T-helper 2 cell (primary cell): ENCODE measurements at regions not wholly inside any gene's neighbourhood (a gene's known extent, or its start where the extent isn't known, plus 50 kb on each side); places are given as distances from the start of the nearest gene placed in this dataset.

Experiments used
- DNase-seq, 5 experiments: peaks; one replicate each; pipeline versions ENCODE4 v3.0.0 to v3.0.0-alpha.2; 2012 to 2022

DNA sequence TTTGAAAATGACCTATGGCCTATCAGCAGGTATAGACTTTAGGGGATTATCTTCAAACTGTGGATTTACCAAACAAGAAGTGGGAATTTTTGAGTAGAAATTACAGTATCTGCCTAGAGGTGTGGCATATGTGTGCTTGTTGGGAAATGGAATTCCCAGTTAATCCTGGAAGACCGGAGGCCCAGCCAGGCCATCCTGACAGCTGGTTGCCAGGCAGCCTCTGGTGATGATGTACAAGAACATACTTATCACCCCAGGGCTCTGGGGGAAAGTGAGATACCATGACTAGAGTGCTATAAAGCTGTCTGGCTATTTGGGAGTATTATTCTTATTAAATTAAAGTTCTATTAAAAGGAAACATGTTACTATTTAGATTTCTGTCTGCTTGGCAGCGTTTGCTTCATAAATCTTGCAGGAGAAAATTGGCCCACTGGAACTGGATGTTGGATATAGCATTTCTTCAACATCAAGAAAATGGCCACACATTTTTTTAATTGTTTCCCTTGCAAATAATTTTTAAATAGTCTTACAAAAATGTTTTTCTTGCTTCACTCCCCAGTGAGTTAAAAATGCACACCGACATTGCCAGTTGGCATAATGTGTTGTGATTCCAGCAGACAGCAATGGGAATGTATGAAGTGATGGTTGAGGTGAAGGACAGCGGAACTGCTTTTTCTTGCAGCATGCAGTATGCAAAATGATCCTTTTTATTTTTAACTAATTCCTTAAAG lies 187.8 kb downstream of the MYLK4 start:
- no peak for DNase-seq

DNA sequence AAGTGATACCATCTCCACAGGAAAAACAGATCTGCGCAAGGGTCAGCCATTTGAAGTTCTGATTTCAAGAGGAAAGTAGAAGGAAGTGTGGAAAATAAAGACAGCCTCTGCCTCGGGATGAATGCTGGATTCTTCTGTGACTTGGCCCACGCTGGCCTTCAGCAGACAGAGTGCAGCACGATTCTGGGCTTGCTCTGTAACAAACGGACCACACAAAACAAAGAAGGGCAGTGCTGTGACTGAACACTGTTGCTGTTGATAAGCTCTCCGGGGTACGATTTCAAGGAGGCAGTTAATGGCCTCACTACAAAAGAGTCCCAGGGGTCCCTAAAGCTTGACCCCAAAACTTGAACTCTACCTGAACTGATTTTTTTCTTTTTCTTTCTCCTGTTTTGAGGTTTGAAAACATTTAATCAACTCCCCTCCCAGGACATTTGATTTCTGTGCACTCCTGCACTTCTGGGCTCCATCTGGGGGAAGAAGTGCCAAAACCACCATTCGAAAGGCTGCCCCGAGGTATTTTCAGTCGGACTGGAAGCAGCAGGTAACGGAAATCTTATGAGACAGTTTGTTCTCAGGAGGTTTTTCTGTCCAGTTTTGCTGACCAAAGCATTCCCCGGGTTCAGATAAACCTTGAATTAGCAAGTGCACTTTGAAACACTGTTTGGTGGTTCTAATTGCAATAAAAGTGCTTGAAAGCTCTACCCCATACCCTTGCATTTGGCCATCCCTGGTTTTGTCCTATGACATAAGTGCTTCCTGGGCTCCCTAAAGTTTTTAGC lies 189.6 kb downstream of the MYLK4 start:
- DNase-seq: no peak

DNA sequence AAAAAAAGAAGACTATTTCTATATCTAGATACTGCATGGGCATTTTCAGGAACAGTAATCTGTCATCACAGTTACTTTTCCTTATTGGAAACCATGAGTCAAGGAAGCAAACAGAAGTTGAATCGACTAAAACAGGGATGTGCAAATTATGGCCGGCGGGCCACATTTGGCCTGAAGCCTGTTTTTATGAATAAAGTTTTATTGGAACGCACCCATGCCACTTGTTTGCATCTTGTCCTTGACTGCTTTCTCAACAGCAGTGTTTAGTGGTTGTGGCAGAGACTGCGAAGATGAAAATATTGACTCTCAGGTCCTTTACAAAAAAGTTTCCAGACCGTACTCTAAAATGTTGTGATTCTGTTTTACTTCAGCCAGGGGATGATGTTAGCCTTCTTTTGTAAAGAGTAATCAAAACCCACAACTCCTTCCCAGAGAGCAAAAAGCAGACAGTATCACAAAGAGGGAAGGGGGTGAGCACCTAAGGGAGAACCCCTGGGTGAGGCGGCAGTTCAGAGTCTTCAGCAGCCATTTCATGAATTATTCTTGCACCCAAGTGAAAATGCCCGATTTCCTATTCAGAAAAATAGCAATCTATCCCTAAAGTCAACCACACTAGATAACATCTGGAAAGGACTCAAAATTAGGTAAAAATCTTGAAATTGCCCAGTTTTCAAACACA lies 190.4 kb downstream of the MYLK4 start:
- no peak for DNase-seq

DNA sequence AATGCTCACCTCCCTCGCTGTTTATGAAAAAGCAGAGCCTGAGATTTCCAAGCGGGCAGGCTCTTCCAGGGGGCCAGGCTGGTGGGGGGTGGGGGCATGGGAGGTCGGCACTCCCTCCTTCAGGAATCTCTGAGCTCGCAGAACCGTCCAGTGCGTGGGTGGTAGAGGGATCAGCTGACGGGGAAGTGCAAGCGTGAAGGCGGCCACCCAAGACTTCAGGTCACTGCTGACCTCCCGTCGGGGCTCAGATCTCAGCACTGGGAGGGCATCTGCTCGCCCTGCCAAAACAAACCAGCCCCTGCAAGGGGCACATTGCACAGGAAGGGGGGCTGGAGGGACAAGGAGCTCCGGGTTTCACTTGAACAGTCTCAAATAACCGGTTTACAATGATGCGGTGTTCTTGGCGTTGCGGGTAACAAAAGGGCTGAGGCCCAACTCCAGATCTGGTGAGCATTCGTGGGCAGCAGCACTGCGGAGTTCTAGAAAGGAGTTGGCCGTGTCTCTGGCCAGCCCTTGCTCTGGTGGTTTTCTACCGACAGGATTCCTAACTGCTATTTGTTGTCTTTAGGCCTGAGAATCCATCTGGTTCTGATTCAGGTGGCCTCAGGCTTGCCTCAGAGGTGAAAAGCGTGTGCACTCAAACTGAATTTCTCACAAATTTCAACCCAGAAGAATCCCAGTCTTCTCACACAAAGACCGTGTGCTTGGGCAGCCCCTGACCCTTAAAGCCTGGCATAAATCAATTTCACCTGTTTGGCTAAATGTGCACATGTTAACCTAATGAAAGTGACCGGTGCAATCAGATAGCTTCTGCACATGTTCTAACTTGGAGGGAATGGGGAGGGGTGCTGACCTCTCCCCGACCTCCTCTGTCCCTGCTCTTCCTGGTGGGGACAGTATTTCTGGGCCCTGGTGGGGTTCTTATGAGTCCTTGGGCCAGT lies 191.6 kb downstream of the MYLK4 start:
- DNase-seq: no peak

DNA sequence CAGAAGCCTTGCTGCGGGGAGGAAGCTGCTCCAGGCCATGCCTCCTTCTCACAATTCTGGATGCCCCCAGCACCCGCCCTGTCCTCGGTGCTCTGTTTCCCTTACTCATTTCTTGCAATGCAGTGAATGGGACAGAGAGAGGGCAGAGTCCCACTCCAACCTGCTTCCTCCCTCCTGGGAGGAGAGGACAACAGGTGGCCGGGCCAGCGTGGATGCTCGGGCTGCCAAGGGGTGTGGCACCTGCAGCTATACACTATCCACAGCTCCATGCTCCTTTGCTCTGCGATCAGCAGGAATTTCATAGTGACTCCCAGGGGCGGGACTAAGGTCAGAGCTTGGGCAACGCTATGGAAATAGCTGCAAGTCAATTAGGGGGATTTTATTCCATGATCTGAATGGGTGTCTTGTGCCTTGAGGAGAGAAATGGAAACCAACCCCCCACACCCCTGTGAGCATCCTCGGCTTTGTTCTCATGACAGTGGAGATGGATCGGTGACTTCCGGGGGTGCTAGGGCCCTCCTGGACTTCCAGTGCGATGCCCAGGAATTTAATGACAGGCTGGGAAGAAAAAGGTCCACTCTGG lies 192.5 kb downstream of the MYLK4 start:
- DNase-seq: no peak

DNA sequence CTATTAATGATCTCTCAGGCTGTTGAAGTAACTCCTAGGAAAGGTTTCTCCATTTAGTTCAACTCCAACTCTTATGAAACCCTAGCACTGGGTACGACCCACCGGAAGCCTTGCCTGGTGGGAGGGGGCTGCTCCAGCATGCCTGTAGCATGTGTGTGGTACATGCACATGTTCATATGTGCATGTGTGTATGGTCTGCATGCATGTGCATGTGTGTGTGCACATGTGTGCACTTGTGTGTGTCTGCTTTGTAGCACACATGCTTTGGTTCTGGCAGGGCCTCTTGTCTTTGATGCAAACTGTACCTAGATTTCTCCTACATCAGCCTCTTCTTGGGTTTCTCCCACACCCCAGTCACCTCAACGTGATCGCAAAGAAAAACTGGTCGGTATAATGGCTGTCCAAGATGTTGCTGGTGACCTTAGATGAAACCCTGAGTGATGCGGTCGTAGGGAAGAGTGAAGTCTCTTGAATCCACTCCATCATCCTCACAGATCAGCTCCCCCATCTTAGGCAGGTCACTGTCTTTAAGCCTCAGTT lies 193.5 kb downstream of the MYLK4 start:
- DNase-seq: no peak

DNA sequence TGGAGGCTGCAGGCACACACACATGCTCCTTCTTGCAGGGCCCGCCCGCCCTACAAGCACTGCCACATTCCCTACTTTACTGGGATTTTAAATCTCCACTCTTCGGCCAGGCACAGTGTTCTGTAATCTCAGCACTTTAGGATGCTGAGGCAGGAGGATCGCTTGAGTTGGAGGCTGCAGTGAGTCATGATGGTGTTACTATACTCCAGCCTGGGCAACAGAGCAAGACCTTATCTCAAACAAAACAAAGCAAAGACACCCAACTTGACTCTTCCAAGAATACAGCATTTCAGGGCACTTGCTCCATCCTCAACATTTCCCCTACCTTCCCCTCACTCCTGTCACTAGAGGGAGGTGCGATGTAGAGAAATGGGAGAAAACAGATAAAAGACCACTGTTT lies 194.0 kb downstream of the MYLK4 start:
- no peak for DNase-seq

DNA sequence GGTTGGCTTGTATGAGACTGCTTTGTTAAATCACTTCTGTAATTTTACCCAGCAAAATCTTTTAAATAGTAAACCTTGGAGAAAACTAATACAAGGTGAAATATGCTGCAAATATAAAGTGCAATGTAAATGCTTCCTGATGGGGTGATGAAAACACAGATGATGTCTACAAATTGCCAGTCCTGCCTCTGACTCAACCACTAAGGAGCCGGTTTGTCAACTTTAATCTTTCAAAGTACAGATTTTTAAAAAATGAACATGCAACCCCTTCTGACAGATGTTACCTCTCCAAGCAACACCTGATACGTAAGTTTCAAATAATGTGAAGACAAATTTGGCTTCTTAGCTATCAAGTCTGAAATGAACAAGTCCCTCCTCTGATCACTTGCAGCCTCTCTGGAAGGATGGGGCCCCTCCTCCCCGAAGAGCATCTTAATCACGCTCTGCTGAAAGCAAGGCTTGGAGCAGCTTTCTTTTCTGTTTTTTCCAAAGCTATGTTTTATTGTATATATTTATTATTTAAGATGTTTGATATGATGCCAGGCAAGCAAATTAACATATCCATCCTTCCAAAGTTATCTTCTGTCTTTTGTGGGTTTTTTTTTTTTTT lies 196.0 kb downstream of the MYLK4 start:
- DNase-seq: no peak

DNA sequence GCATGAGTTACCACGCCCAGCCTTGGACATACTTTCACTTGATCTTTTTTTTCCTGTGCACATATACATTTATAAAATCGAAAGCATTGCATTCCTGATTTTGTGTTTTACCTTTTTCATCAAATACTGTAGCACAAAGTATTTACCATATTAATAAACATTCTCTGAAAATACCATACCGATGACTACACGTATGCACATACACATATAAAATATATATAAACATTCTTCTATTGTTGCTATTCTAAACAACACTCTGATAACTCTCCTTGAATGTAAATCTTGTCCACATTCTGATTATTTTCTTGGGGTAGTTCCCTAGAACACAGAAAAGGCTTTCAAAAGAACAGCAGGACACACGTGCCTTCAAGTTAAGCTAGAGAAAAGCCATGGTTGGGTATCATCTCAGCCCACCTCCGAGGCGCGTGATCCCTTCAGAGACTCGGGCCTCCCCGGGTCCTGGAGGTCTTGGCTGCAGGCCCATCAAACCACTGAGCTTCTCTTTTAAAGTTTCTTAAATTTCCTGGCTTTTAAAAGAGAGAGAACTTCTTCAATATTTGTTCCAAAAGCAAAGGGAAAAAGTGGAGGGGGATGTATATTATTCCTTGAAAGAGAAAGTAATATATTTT lies 198.1 kb downstream of the MYLK4 start:
- no peak for DNase-seq

DNA sequence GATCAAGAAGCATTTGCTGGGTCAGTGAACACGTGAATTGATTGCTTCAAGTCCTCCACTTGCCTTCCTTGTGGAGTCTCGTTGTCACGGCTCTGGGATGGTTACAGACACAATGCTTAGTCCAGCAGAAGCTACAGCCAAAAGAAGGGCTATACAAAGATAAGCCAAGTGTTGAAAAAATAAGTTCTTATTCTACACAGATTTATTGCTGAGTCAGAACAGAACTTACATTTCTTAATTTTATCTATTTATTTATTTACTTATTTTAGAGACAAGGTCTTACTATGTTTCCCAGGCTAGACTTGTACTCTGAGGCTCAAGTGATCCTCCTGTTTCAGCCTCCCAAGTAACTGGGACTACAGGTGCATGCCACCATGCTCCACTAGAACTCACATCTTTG lies 199.0 kb downstream of the MYLK4 start:
- DNase-seq: no peak

DNA sequence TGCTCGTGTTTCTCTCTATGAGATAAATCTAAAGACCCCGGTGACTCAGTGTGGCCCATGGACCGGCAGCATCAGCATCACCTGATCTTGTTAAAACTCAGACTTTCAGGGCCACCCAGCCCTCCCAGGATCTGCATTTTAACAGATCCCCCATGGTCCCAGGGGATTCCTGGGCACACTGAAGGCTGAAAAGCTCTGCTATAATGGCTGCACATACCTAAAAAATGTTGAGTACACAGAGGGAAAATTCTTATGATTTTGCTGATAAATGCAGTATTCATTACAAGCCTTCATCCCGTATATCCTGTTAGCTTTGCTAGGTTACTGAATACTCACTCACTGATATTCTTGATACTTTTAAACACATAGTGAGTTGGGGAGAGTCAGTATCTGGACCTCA lies 200.5 kb downstream of the MYLK4 start:
- DNase-seq: no peak

DNA sequence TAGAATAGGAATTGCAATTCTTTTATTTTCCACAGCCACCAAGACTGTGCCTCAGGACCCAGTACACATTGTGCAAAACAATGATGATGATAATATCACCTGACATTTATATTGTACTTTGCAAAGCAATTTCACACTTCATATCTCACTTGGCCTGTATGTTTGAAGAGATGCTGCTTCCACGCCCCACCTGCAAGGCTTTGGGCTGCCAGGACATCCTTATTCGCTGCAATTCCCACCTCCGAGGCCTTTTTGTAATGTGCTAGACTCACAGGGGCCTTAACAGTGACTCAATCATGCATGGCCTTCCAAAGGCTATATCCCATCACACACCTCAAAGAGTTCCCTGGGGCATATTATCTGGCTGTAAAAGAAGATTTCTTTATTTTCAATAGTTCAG lies 200.9 kb downstream of the MYLK4 start:
- no peak for DNase-seq

DNA sequence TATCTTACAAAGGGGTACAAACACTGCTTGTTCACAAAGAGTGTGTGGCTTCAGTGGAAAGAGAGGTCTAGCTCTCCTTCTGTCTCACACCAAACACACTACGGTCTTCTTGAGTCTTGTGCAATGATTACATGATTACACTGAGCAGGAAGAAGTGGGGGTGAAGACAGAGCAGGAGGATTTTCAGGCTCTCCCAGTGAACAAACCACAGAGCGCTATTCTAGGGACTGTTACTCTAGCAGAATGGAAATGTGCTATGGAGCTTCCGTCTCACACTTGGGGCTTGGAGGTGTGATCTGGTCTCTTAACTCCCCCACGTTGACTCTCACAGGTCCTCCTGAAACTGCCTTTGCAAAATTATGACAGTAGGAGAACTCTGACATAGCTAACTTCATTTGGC lies 203.4 kb downstream of the MYLK4 start:
- no peak for DNase-seq

DNA sequence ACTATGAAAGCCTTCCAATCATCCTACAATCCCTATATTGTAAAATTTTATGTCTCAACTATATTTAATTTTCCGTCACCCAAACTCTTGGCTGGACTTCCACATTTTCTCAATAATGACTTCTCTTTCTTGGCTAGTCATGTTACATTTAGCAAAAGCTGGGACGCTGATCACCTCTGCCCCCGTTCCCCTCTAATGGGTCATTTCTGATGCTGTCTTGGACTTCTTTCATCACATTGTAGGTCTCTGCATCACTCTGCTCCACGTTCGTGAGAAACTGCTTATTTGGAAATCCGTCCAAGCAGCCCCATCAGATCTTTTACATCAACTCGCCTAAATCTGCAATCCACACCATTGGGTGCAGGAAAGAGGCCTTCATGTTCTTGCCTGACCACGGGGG lies 203.8 kb downstream of the MYLK4 start:
- DNase-seq: no peak

DNA sequence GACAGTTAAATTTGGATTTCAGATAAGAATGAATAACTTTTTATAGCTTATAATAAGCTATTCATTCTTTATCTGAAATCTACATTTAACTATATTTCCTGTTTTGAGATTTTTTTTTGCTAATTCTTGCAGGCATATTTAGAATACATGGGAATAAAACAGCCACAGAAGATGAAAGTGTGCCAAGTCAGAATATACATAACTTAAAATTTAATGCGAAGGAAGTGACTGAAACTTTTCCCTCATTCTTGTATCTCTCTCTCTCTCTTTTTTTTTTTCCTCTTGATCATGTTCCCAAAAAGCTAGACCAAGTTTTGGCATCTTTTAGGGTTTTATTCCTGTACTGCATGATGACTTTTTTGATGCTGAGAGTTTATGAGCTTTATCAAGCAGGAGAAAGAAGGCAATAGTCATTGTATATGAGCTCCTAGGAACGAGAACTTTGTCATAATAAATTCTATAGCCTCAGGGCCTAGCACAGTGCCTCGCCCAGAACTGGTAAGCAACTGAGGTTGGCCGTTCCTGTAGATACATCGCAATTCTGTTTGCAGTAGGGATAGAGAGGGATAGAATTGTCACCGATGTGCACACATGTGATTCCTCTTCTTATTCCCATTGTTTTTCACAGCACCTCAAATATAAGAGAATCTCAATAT lies 205.2 kb downstream of the MYLK4 start:
- no peak for DNase-seq

DNA sequence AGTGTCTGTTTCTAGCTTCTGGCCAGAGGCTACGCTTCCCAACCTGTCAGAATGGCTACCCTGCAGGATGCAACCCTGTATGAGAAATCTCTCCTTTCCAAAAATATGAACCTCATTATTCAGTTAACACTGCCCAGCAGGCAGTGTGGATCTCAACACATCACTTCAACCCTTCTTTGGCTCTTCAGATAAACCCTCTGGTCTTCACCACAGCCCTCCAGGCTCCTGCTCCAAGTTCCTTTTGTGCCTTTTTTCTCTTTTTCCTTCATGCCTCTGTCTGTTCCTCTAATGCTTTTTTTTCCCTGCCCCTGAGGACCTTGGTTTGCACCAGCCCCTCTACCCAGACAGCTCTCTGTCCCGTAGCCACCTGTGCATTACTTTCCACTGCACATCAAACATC lies 207.4 kb downstream of the MYLK4 start:
- no peak for DNase-seq

DNA sequence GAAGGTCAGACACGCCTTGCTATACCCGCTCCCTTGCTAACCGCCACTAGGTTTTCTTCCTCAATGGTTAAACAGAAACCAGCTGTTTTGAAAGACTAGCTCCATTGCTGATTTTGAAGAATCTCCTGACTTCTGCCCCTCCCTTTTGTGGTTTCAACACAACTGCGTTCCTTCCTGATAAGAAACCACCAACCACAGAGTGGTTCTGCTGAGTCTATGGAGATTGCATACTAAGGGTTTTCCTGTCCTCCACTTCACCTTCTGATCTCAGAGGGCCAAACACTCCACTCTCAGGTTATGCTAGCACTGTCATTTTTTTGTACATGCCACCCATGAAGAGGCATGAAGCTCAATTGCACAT lies 207.9 kb downstream of the MYLK4 start:
- DNase-seq: peak in 2 of 5 experiments; percentile 25 to 95

DNA sequence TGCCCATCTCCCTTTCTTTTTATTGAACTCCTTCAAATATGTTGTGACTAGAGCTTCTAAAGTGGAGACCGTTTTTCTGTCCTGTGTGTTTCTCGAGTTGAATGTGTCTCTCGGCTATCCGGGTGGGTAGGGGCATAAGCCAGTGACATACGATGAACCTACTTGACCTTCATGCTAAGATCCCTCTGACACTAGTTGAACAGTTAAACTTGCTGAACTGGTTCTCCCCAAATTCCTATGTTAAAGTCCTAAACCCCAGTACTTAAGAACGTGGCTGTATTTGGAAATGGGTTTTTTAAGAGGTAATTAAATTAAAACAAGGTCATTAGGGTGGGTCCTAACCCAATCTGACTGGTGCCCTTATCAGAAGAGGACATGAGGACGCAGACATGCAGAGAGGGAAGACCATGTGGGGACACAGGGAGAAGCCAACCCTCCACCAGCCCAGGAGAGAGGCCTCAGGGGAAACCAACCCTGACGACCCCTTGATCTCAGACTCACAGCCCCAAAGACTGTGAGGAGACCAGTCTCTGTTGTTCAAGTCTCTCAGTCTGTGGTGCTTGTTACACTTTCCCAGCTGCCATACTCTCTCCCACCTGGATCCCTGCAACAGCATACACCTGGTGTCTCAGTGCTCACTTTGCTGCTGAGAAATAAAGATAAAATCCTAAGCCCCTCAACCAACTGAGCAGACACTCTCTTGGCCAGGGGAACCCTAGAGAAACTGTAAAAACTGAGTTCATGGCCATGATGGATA lies 208.4 kb downstream of the MYLK4 start:
- no peak for DNase-seq

DNA sequence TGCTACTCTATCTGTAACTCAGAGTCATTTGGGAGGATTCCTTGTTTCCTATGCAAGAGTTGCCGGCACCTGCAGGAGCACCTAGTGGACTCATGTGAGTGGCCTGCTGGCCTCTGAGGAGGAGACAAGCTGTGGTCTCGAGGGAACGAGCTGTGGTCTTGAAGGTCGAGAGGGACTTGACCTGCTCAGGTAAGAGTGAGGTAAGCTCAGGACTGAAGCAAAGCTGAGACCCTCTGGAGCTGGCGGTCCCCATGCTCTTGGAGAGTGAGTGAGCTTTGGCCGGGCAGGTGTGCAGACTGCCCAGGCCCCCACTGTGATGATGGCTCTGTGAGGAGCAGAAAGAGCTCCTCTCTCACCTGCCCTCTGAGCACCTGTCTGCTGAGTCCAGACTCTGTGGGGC lies 214.3 kb downstream of the MYLK4 start:
- no peak for DNase-seq

DNA sequence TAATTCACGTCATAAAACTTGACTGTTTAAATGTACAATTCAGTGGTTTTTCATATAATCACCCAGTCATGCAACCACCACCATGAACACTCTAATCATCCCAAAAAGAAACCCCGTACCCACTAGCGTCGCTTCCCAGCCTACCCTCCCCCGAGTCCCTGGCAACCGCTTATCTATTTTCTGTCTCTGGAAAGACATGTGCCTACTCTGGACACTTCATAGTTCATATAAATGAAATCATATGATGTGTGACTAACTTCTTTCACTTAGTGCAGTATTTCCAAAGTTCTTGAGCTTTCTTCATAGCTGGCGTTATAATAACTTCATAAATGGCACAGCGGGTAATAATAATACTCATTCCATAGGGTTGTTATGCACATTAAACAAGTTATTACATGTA lies 215.2 kb downstream of the MYLK4 start:
- DNase-seq: no peak
